Ishikawa (cell line): ENCODE measurements at regions not wholly inside any gene's neighbourhood (a gene's known extent, or its start where the extent isn't known, plus 50 kb on each side); places are given as distances from the start of the nearest gene placed in this dataset.

Source experiments
- CEBPB ChIP-seq: IDR thresholded peaks from 2 replicates; pipeline ENCODE4 v1.6.1; 2012
- CREB1 ChIP-seq: IDR thresholded peaks from 2 replicates; pipeline ENCODE4 v1.6.1; 2012; ENCODE audit warnings: low read depth
- EGR1 ChIP-seq: IDR thresholded peaks from 2 replicates; pipeline ENCODE4 v1.6.1; 2012
- EP300 ChIP-seq: IDR thresholded peaks from 2 replicates; pipeline ENCODE4 v1.6.1; 2012; ENCODE audit warnings: borderline replicate concordance
- FOXM1 ChIP-seq: IDR thresholded peaks from 2 replicates; pipeline ENCODE4 v1.6.1; 2012; ENCODE audit warnings: low read depth, borderline replicate concordance
- MAX ChIP-seq: IDR thresholded peaks from 2 replicates; pipeline ENCODE4 v1.6.1; 2012
- NFIC ChIP-seq: IDR thresholded peaks from 2 replicates; pipeline ENCODE4 v1.6.1; 2012
- RAD21 ChIP-seq: IDR thresholded peaks from 2 replicates; pipeline ENCODE4 v1.6.1; 2012; ENCODE audit warnings: low read depth
- REST ChIP-seq: IDR thresholded peaks from 2 replicates; pipeline ENCODE4 v1.6.1; 2012; ENCODE audit warnings: low read depth, mild to moderate bottlenecking
- TAF1 ChIP-seq: IDR thresholded peaks from 2 replicates; pipeline ENCODE4 v1.6.1; 2012; ENCODE audit warnings: low read depth, mild to moderate bottlenecking
- TCF12 ChIP-seq: IDR thresholded peaks from 2 replicates; pipeline ENCODE4 v1.6.1; 2012; ENCODE audit warnings: low read depth
- TEAD4 ChIP-seq: IDR thresholded peaks from 2 replicates; pipeline ENCODE4 v1.6.1; 2012
- USF1 ChIP-seq: IDR thresholded peaks from 2 replicates; pipeline ENCODE4 v1.6.1; 2012
- YY1 ChIP-seq: IDR thresholded peaks from 2 replicates; pipeline ENCODE4 v1.6.1; 2012; ENCODE audit warnings: low read depth
- ZBTB7A ChIP-seq: IDR thresholded peaks from 2 replicates; pipeline ENCODE4 v1.6.1; 2012; ENCODE audit warnings: low read depth

GRCh38 chr9:129413537-129414376 lies 207.1 kb downstream of the C9orf50 start:
- TF ChIP-seq FOXM1 = no peak
- peak; percentile 68 for TF ChIP-seq USF1
- TF ChIP-seq REST = no peak
- no peak for TF ChIP-seq NFIC
- TF ChIP-seq ZBTB7A = peak; percentile 95
- TF ChIP-seq TEAD4 = peak; percentile 28; the same call in 1 of the 2 replicates
- peak; percentile 59 for TF ChIP-seq TAF1
- TF ChIP-seq EP300 = peak; percentile 38; the same call in 1 of the 2 replicates
- peak; percentile 81 for TF ChIP-seq MAX
- TF ChIP-seq EGR1 = peak; percentile 36; the same call in 1 of the 2 replicates
- peak; percentile 6; the same call in 1 of the 2 replicates for TF ChIP-seq RAD21
- peak; percentile 16; the same call in 1 of the 2 replicates for TF ChIP-seq TCF12

GRCh38 chr9:129412814-129413536 lies 207.9 kb downstream of the C9orf50 start:
- TF ChIP-seq EP300 (no peak), TCF12 (no peak)

- no peak for TF ChIP-seq YY1
- TF ChIP-seq TAF1 = no peak
- TF ChIP-seq ZBTB7A = no peak
- TF ChIP-seq USF1 = no peak
- TF ChIP-seq RAD21 = no peak
- no peak for TF ChIP-seq TEAD4
- no peak for TF ChIP-seq EGR1
- TF ChIP-seq TCF12 = no peak
- no peak for TF ChIP-seq NFIC
- TF ChIP-seq REST = no peak
- no peak for TF ChIP-seq CREB1
- TF ChIP-seq EP300 = no peak
- no peak for TF ChIP-seq MAX
- no peak for TF ChIP-seq FOXM1
- no peak for TF ChIP-seq CEBPB
Observed at GRCh38 chr9:129411501-129412175, 209.3 kb downstream of the C9orf50 start.

- TF ChIP-seq MAX (no peak), FOXM1 (no peak), EGR1 (no peak), EP300 (no peak), TCF12 (no peak), TEAD4 (no peak), NFIC (no peak), REST (no peak)
Observed at GRCh38 chr9:129410226-129410625, 210.7 kb downstream of the C9orf50 start.
